ENCODE measurements at regions not wholly inside any gene's neighbourhood (a gene's known extent, or its start where the extent isn't known, plus 50 kb on each side); places are given as distances from the start of the nearest gene placed in this dataset.

DNA sequence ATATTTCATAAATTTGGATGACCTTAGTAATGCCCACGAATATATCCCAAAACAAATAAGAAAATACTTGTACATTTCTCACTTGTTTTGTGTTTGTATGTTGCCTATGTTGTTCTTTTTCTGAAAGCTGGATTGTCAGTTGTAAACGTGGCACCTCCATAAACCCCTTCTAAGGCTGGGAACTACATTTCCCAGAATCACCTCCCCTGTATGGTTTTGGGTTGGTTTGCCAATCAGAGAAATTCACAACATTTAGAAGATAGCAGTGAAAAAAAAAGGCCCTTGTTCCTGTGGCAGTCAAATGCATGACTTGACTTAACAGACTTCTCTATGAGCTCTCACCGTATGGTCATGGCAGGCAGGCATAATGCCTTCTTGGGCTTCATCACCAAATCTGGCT is 676.3 kb upstream of the STEAP1 start:
- DNase-seq (ENCODE audit: low spot score in 2 of 2): no peak
- intact Hi-C loops (cut with DNase I; ENCODE audit: low total_unique reads): no loop called here
- WGBS, 2 donors: 70 to 75% methylated on average over 3 of the region's 3 CpGs
- TF ChIP-seq CTCF (IDR thresholded peaks at IDR 0.05) (no peak), POLR2A (IDR thresholded peaks at IDR 0.05) (no peak)
- no peak overlapping the region for H3K4me3 ChIP-seq (ENCODE audit: low read depth, poor library complexity, severe bottlenecking)

GRCh38 chr7:89495704-89496103 is 658.6 kb upstream of the STEAP1 start:
- intact Hi-C loops (cut with DNase I; ENCODE audit: low total_unique reads): no loop called here
- no peak for DNase-seq (ENCODE audit: low spot score in 2 of 2)
- TF ChIP-seq POLR2A (IDR thresholded peaks at IDR 0.05) (no peak), CTCF (IDR thresholded peaks at IDR 0.05) (no peak)
- H3K4me3 ChIP-seq (ENCODE audit: low read depth, poor library complexity, severe bottlenecking): no peak overlapping the region
- 69 to 72% methylated on average over 3 of the region's 3 CpGs for WGBS, 2 donors

- WGBS, 2 donors: 80 to 82% methylated on average over 2 of the region's 2 CpGs
- H3K4me3 ChIP-seq (ENCODE audit: low read depth, poor library complexity, severe bottlenecking): no peak overlapping the region
- TF ChIP-seq POLR2A (IDR thresholded peaks at IDR 0.05) (no peak), CTCF (IDR thresholded peaks at IDR 0.05) (no peak)
- intact Hi-C loops (cut with DNase I; ENCODE audit: low total_unique reads): no loop called here
- no peak for DNase-seq (ENCODE audit: low spot score in 2 of 2)
Measured at GRCh38 chr7:89500084-89500483, 654.2 kb upstream of the STEAP1 start.

DNA sequence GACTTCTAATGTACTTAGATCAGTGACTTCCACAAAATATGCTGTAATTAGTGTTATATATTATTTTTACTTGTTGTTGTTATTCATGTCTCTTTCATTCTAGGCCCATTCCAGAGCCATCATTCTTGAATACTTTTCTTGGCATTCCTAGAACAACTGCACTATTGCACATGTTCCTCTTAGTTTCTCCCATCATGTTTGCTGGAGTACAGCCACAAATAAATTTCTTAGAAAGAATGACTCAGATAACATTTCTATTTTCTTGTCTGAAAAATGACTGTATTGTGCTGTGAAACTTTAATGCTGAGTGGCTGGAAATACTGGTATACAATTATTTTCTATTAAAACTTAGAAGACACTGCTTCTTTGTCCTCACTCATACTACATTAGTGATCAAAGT is 651.0 kb upstream of the STEAP1 start:
- DNase-seq (ENCODE audit: low spot score in 2 of 2): no peak
- H3K4me3 ChIP-seq (ENCODE audit: low read depth, poor library complexity, severe bottlenecking): no peak overlapping the region
- intact Hi-C loops (cut with DNase I; ENCODE audit: low total_unique reads): no loop called here

DNA sequence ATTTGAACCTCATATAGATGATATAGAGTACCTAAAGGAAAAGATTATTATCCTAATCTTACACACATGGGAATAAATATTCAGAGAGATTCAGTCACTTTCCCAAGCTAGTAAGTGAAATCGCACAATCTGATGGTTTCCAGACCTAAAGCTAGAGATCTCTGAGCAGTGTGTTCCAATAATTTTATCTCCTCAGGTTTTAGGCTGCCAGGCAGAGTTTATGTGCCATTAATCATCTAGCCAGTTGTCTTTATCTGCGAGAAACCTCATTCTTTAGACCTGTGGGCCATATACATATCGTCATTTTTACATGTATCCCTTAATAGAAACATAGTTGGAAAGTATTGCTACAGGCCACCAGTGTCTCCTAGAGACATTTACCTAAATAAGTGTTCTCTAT is 647.2 kb upstream of the STEAP1 start:
- no peak for TF ChIP-seq CTCF (IDR thresholded peaks at IDR 0.05)
- TF ChIP-seq POLR2A (IDR thresholded peaks at IDR 0.05): no peak
- WGBS, 2 donors: 72 to 83% methylated on average over 3 of the region's 3 CpGs
- H3K4me3 ChIP-seq (ENCODE audit: low read depth, poor library complexity, severe bottlenecking): no peak overlapping the region
- intact Hi-C loops (cut with DNase I; ENCODE audit: low total_unique reads): no loop called here
- DNase-seq (ENCODE audit: low spot score in 2 of 2): no peak

More for the DNA sequence above, 651.0 kb upstream of the STEAP1 start:
- TF ChIP-seq CTCF (IDR thresholded peaks at IDR 0.05) (no peak), POLR2A (IDR thresholded peaks at IDR 0.05) (no peak)

- intact Hi-C loops (cut with DNase I; ENCODE audit: low total_unique reads): no loop called here
- 89 to 90% methylated on average over 1 of the region's 1 CpG for WGBS, 2 donors
- no peak overlapping the region for H3K4me3 ChIP-seq (ENCODE audit: low read depth, poor library complexity, severe bottlenecking)
- DNase-seq (ENCODE audit: low spot score in 2 of 2): no peak
- TF ChIP-seq POLR2A (IDR thresholded peaks at IDR 0.05) (no peak), CTCF (IDR thresholded peaks at IDR 0.05) (no peak)
Measured at GRCh38 chr7:89511900-89512299, 642.4 kb upstream of the STEAP1 start.
